ENCODE measurements at regions not wholly inside any gene's neighbourhood (a gene's known extent, or its start where the extent isn't known, plus 50 kb on each side); places are given as distances from the start of the nearest gene placed in this dataset.

- Histone ChIP-seq H3K27ac (no peak overlapping the region), H3K4me3 (no peak overlapping the region), H3K36me3 (no peaks in the 10 kb centered on the region), H3K27me3 (replicated peaks) (no peaks in the 10 kb centered on the region), H3K4me1 (replicated peaks) (no peaks in the 10 kb centered on the region), H3K9me3 (replicated peaks) (no peaks in the 10 kb centered on the region)
- DNase-seq (ENCODE audit: low read depth in 1 of 2, low spot score in 2 of 2) = no peak
Observed at GRCh38 chr6:130765181-130765727, 62.0 kb upstream of the SMLR1 start.

- no peak for DNase-seq (ENCODE audit: low read depth in 1 of 2, low spot score in 2 of 2)
- no peaks in the 10 kb centered on the region for H3K36me3 ChIP-seq
- H3K27me3 ChIP-seq (replicated peaks) = no peaks in the 10 kb centered on the region
- H3K9me3 ChIP-seq (replicated peaks) = no peaks in the 10 kb centered on the region
- no peak overlapping the region for H3K4me3 ChIP-seq
- no peaks in the 10 kb centered on the region for H3K4me1 ChIP-seq (replicated peaks)
- H3K27ac ChIP-seq = no peak overlapping the region
Observed at GRCh38 chr6:130766239-130767144, 60.7 kb upstream of the SMLR1 start.

GRCh38 chr6:130769861-130770260 lies 57.3 kb upstream of the SMLR1 start:
- DNase-seq (ENCODE audit: low read depth in 1 of 2, low spot score in 2 of 2) = no peak
- Histone ChIP-seq H3K27ac (no peak overlapping the region), H3K4me3 (no peak overlapping the region), H3K9me3 (replicated peaks) (no peaks in the 10 kb centered on the region), H3K4me1 (replicated peaks) (no peaks in the 10 kb centered on the region), H3K36me3 (no peaks in the 10 kb centered on the region), H3K27me3 (replicated peaks) (no peaks in the 10 kb centered on the region)

GRCh38 chr6:130771741-130772140 lies 55.5 kb upstream of the SMLR1 start:
- H3K27me3 ChIP-seq (replicated peaks) = no peaks in the 10 kb centered on the region
- H3K4me1 ChIP-seq (replicated peaks) = peaks cover 2% of the 10 kb centered on the region
- no peak for DNase-seq (ENCODE audit: low read depth in 1 of 2, low spot score in 2 of 2)
- no peak overlapping the region for H3K27ac ChIP-seq
- H3K9me3 ChIP-seq (replicated peaks) = no peaks in the 10 kb centered on the region
- H3K4me3 ChIP-seq = no peak overlapping the region
- H3K36me3 ChIP-seq = no peaks in the 10 kb centered on the region

- H3K4me1 ChIP-seq (replicated peaks) = peaks cover 9% of the 10 kb centered on the region
- no peak overlapping the region for H3K4me3 ChIP-seq
- no peak overlapping the region for H3K27ac ChIP-seq
- no peak for DNase-seq (ENCODE audit: low read depth in 1 of 2, low spot score in 2 of 2)
- H3K27me3 ChIP-seq (replicated peaks) = no peaks in the 10 kb centered on the region
- no peaks in the 10 kb centered on the region for H3K36me3 ChIP-seq
- H3K9me3 ChIP-seq (replicated peaks) = no peaks in the 10 kb centered on the region
Observed at GRCh38 chr6:130773860-130774259, 53.3 kb upstream of the SMLR1 start.

- H3K36me3 ChIP-seq = no peaks in the 10 kb centered on the region
- H3K9me3 ChIP-seq (replicated peaks) = no peaks in the 10 kb centered on the region; the same call in 1 of the 2 replicates
- H3K4me3 ChIP-seq = no peak overlapping the region
- H3K27ac ChIP-seq = no peak overlapping the region
- no peak for DNase-seq (ENCODE audit: low read depth in 1 of 2, low spot score in 2 of 2)
- no peaks in the 10 kb centered on the region for H3K27me3 ChIP-seq (replicated peaks)
- H3K4me1 ChIP-seq (replicated peaks) = peaks cover 22% of the 10 kb centered on the region
Observed at GRCh38 chr6:130775411-130776012, 51.7 kb upstream of the SMLR1 start.

- Histone ChIP-seq H3K4me3 (no peak overlapping the region), H3K27ac (no peak overlapping the region), H3K4me1 (replicated peaks) (peaks cover 22% of the 10 kb centered on the region), H3K36me3 (no peaks in the 10 kb centered on the region), H3K27me3 (replicated peaks) (no peaks in the 10 kb centered on the region), H3K9me3 (replicated peaks) (no peaks in the 10 kb centered on the region; the same call in 1 of the 2 replicates)
- peak in 1 of 2 experiments; percentile 8 for DNase-seq (ENCODE audit: low read depth in 1 of 2, low spot score in 2 of 2)
Observed at GRCh38 chr6:130776287-130776925, 50.8 kb upstream of the SMLR1 start.
